A549 (cell line): ENCODE measurements at regions not wholly inside any gene's neighbourhood (a gene's known extent, or its start where the extent isn't known, plus 50 kb on each side); places are given as distances from the start of the nearest gene placed in this dataset.

Experiments
- ATAC-seq, 2 experiments: fragments of 200-7000 bp in 1 of 2; fragments of >200 bp in 1 of 2; cut with Nextera tagmentation in 1 of 2; cut with Tn5 transposase in 1 of 2; 3 replicates each; pipeline versions ENCODE4 v1.8.0 to v1.9.1; 2018 to 2020; ENCODE audit warnings: mild to moderate bottlenecking in 1 of 2, moderate library complexity in 1 of 2
- CTCF ChIA-PET: fragments of 300-600 bp; sonication (Branson Sonifier 250); formaldehyde crosslinking; extraction: SDS; loops from one replicate; lab custom pipeline; 2021; ENCODE audit warnings: antibody characterized with exemption, inconsistent platforms; lab: Yijun Ruan, JAX
- POLR2A ChIA-PET: fragments of 350-600 bp; formaldehyde crosslinking; extraction: SDS; loops from one replicate; lab custom pipeline; 2021; ENCODE audit warnings: antibody characterized with exemption, inconsistent platforms; lab: Yijun Ruan, JAX
- DNase-seq, 2 experiments: peaks; one replicate each; pipeline versions ENCODE4 v3.0.0 to v3.0.0-alpha.2; 2011 to 2016; ENCODE audit warnings: low read depth in 1 of 2, low spot score in 1 of 2
- FAIRE-seq: peaks from 2 replicates; lab custom pipeline; 2011; peaks lifted over from hg19 to GRCh38; lab: Jason Lieb, UNC
- H3K27ac ChIP-seq, 2 experiments: fragments of >200 bp; sonication (Bioruptor Twin); formaldehyde crosslinking; 3 replicates each; pipeline ENCODE4 v1.5.1; 2016 to 2017
- H3K4me1 ChIP-seq: fragments of >200 bp; sonication (Bioruptor Twin); formaldehyde crosslinking; 3 replicates; pipeline ENCODE4 v1.6.1; 2016
- H3K4me2 ChIP-seq: fragments of >200 bp; sonication (Bioruptor Twin); formaldehyde crosslinking; 3 replicates; pipeline ENCODE4 v1.6.1; 2016
- H3K4me3 ChIP-seq: fragments of >200 bp; sonication (Bioruptor Twin); formaldehyde crosslinking; 3 replicates; pipeline ENCODE4 v1.5.1; 2016
- H3K9me3 ChIP-seq: fragments of >200 bp; sonication (Bioruptor Twin); formaldehyde crosslinking; 3 replicates; pipeline ENCODE4 v1.6.1; 2016
- BCL3 ChIP-seq: fragments of >200 bp; sonication (Bioruptor Twin); formaldehyde crosslinking; IDR thresholded peaks from 3 replicates; pipeline ENCODE4 v1.6.1; 2016
- CEBPB ChIP-seq, 2 experiments: fragments of >200 bp in 1 of 2; sonication (Bioruptor Twin) in 1 of 2; formaldehyde crosslinking in 1 of 2; IDR thresholded peaks; 2 replicates each; pipeline ENCODE4 v1.6.1; 2012 to 2016
- CHD4 ChIP-seq: fragments of 200-600 bp; sonication (generic); IDR thresholded peaks from 2 replicates; pipeline ENCODE4 v1.6.1; 2016; ENCODE audit warnings: antibody characterized with exemption, mild to moderate bottlenecking, borderline replicate concordance
- CTCF ChIP-seq: fragments of >200 bp; sonication (Bioruptor Twin); formaldehyde crosslinking; IDR thresholded peaks from 3 replicates; pipeline ENCODE4 v1.5.1; 2016
- E2F6 ChIP-seq: IDR thresholded peaks from 2 replicates; pipeline ENCODE4 v1.6.1; 2012; ENCODE audit warnings: low read depth, borderline replicate concordance
- EP300 ChIP-seq, 2 experiments: fragments of >200 bp; sonication (Bioruptor Twin); formaldehyde crosslinking; IDR thresholded peaks; 2 replicates in 1 of 2; 3 replicates in 1 of 2; pipeline ENCODE4 v1.6.1; 2016 to 2017
- FOSB ChIP-seq: fragments of 250-450 bp; sonication (Bioruptor Pico); IDR thresholded peaks from 2 replicates; pipeline ENCODE4 v1.5.0; 2020; ENCODE audit warnings: mild to moderate bottlenecking, moderate library complexity
- FOSL2 ChIP-seq, 2 experiments: fragments of 450-650 bp in 1 of 2; fragments of >200 bp in 1 of 2; sonication (Bioruptor Twin) in 1 of 2; formaldehyde crosslinking; IDR thresholded peaks; 2 replicates each; pipeline versions ENCODE4 v1.5.0 to v1.6.1; 2016 to 2020; ENCODE audit warnings: mild to moderate bottlenecking in 1 of 2, moderate library complexity in 1 of 2
- GATA3 ChIP-seq: IDR thresholded peaks from 2 replicates; pipeline ENCODE4 v1.6.1; 2012; ENCODE audit warnings: borderline replicate concordance
- HEYL ChIP-seq: fragments of 250-450 bp; sonication (Bioruptor Pico); IDR thresholded peaks from 2 replicates; pipeline ENCODE4 v1.8.0; 2021; ENCODE audit warnings: mild to moderate bottlenecking, moderate library complexity
- HOXA7 ChIP-seq: fragments of 250-450 bp; sonication (Bioruptor Pico); IDR thresholded peaks from 2 replicates; pipeline ENCODE4 v1.5.0; 2020; ENCODE audit warnings: mild to moderate bottlenecking, moderate library complexity
- JUN ChIP-seq, 2 experiments: fragments of >200 bp; sonication (Bioruptor Twin); formaldehyde crosslinking; IDR thresholded peaks; 2 replicates in 1 of 2; 3 replicates in 1 of 2; pipeline ENCODE4 v1.6.1; 2016 to 2017
- JUNB ChIP-seq: fragments of >200 bp; sonication (Bioruptor Twin); formaldehyde crosslinking; IDR thresholded peaks from 2 replicates; pipeline ENCODE4 v1.6.1; 2016
- MAFK ChIP-seq: fragments of 450-650 bp; IDR thresholded peaks from 2 replicates; pipeline ENCODE4 v1.6.1; 2014; ENCODE audit not compliant: partially characterized antibody
- MAX ChIP-seq: IDR thresholded peaks from 2 replicates; pipeline ENCODE4 v1.6.1; 2012
- NR3C1 ChIP-seq: fragments of >200 bp; sonication (Bioruptor Twin); formaldehyde crosslinking; IDR thresholded peaks from 3 replicates; pipeline ENCODE4 v1.6.1; 2017
- PBX3 ChIP-seq: IDR thresholded peaks from 2 replicates; pipeline ENCODE4 v1.6.1; 2012
- PHF8 ChIP-seq: fragments of 200-600 bp; sonication (generic); IDR thresholded peaks from 2 replicates; pipeline ENCODE4 v1.6.1; 2016; ENCODE audit warnings: low read depth, mild to moderate bottlenecking, antibody characterized with exemption, moderate library complexity, borderline replicate concordance
- POLR2AphosphoS2 ChIP-seq: conservative IDR thresholded peaks from 2 replicates; pipeline ENCODE4 v1.6.1; 2012; ENCODE audit warnings: low read length, improper control_type of control experiment, inconsistent platforms
- RAD21 ChIP-seq, 2 experiments: fragments of >200 bp in 1 of 2; sonication (Bioruptor Twin) in 1 of 2; formaldehyde crosslinking in 1 of 2; IDR thresholded peaks in 1 of 2; conservative IDR thresholded peaks in 1 of 2; 2 replicates in 1 of 2; 3 replicates in 1 of 2; pipeline ENCODE4 v1.6.1; 2012 to 2018; ENCODE audit warnings: inconsistent platforms in 1 of 2
- RARB ChIP-seq: fragments of 250-450 bp; sonication (Bioruptor Pico); IDR thresholded peaks from 2 replicates; pipeline ENCODE4 v1.8.0; 2021; ENCODE audit warnings: mild to moderate bottlenecking, moderate library complexity
- SREBF2 ChIP-seq: fragments of 450-650 bp; IDR thresholded peaks from 2 replicates; pipeline ENCODE4 v1.6.1; 2014; ENCODE audit warnings: mild to moderate bottlenecking, moderate library complexity
- TP53 ChIP-seq: fragments of 250-450 bp; sonication (Bioruptor Pico); IDR thresholded peaks from 2 replicates; pipeline ENCODE4 v1.5.0; 2021; ENCODE audit warnings: mild to moderate bottlenecking, moderate library complexity
- ZNF302 ChIP-seq: fragments of 250-450 bp; sonication (Bioruptor Pico); IDR thresholded peaks from 2 replicates; pipeline ENCODE4 v1.9.0; 2021; ENCODE audit warnings: inconsistent platforms, mild to moderate bottlenecking, moderate library complexity
- WGBS: methylation state at CpG from one replicate; pipeline ENCODE4 v1.1.6; 2017; ENCODE audit errors: missing lambda C conversion rate; 5-methylcytosine and 5-hydroxymethylcytosine counted together

- ATAC-seq (no peak; a peak in 3 of 6 replicates), DNase-seq (no peak), FAIRE-seq (no peak)
- H3K27ac ChIP-seq: peak overlapping the region; percentile 85 to 94
- H3K4me1 ChIP-seq: peaks cover 62% of the 10 kb centered on the region
- H3K9me3 ChIP-seq: no peaks in the 10 kb centered on the region
- H3K4me3 ChIP-seq: peak overlapping the region; percentile 2; the same call in 1 of the 3 replicates
- POLR2A ChIA-PET: interaction anchor here (0.6 to 5.3 kb wide), 3 partner anchors 143 to 442 kb away, joined by 3 to 103 read pairs (median 7); partner anchors contain the start of gene ATP2B1
- peak; percentile 41; the same call in 1 of the 2 replicates for TF ChIP-seq FOSB
- no peak for TF ChIP-seq SREBF2
- no peak for TF ChIP-seq BCL3
- no peak for TF ChIP-seq ZNF302
- TF ChIP-seq RAD21 (conservative IDR thresholded peaks at IDR 0.05 in 1 of 2, IDR thresholded peaks at IDR 0.05 in 1 of 2): no peak
- CTCF ChIA-PET: interaction anchor here (0.6 to 1.8 kb wide), 4 partner anchors 11 to 501 kb away, joined by 3 to 7 read pairs (median 3); partner anchors contain the start of gene ATP2B1
- WGBS: 27% methylated on average over 1 of the region's 1 CpG
- H3K4me2 ChIP-seq: peak overlapping the region; percentile 80
These were observed 239.9 kb upstream of the ATP2B1 start for GRCh38 chr12:89948271-89949175.

- Histone ChIP-seq H3K4me1 (peaks cover 66% of the 10 kb centered on the region), H3K27ac (peak overlapping the region; percentile 85 to 94), H3K4me3 (peak overlapping the region; percentile 16; the same call in 1 of the 3 replicates), H3K9me3 (no peaks in the 10 kb centered on the region), H3K4me2 (peak overlapping the region; percentile 80)
- WGBS: 12% methylated on average over 5 of the region's 5 CpGs
- ChIA-PET CTCF (interaction anchor here (0.6 to 1.8 kb wide), 4 partner anchors 239 to 930 kb away, joined by 3 to 7 read pairs (median 3); partner anchors contain the start of gene ATP2B1), POLR2A (interaction anchor here (5.3 kb wide), 1 partner anchor 239 kb away, joined by 103 read pairs; the partner anchor contains the start of gene ATP2B1)
- ATAC-seq (peak; percentile 73 to 81), FAIRE-seq (peak; percentile 96), DNase-seq (peak; percentile 60 to 92)
- TF ChIP-seq RARB (0 out of 2 replicates have a peak, but pooled peaks have one; percentile 14), MAX (peak; percentile 80), HOXA7 (CRISPR knock-in tag) (peak; percentile 78; the same call in 1 of the 2 replicates), JUN (IDR thresholded peaks at IDR 0.05) (peak; percentile 94 to 96), MAFK (no peak), GATA3 (peak; percentile 94), PBX3 (peak; percentile 66), JUNB (peak; percentile 99), FOSL2 (IDR thresholded peaks at IDR 0.05) (peak; percentile 98), FOSL2 (CRISPR knock-in tag; IDR thresholded peaks at IDR 0.05) (peak; percentile 98), RAD21 (conservative IDR thresholded peaks at IDR 0.05 in 1 of 2, IDR thresholded peaks at IDR 0.05 in 1 of 2) (peak; percentile 52 to 70), TP53 (CRISPR knock-in tag) (0 out of 2 replicates have a peak, but pooled peaks have one; percentile 24), E2F6 (peak; percentile 36; the same call in 1 of the 2 replicates), HEYL (CRISPR knock-in tag) (no peak), POLR2AphosphoS2 (no peak), EP300 (IDR thresholded peaks at IDR 0.05) (peak; percentile 90 to 92; a peak in 3 of 5 replicates), BCL3 (peak; percentile 95; the same call in 2 of the 3 replicates), CEBPB (IDR thresholded peaks at IDR 0.05) (peak; percentile 78 to 91), PHF8 (no peak), CHD4 (no peak), FOSB (peak; percentile 66; the same call in 1 of the 2 replicates), NR3C1 (no peak), CTCF (no peak)
These were observed 239.0 kb upstream of the ATP2B1 start for GRCh38 chr12:89947437-89948270.
